Suprapubic skin (tissue), 3 donors: ENCODE measurements at regions not wholly inside any gene's neighbourhood (a gene's known extent, or its start where the extent isn't known, plus 50 kb on each side); places are given as distances from the start of the nearest gene placed in this dataset.

Source experiments
- POLR2A ChIP-seq, 2 donors: fragments of 450-650 bp; IDR thresholded peaks; one replicate each; pipeline ENCODE4 v1.6.1; 2017; ENCODE audit warnings: antibody characterized with exemption in 2 of 2, mild to moderate bottlenecking in 2 of 2, moderate library complexity in 2 of 2
- TF ChIP-seq, protein P1 (sequence below), 2 donors: fragments of 200-600 bp in 1 of 2; fragments of 450-650 bp in 1 of 2; sonication (generic) in 1 of 2; IDR thresholded peaks; one replicate each; pipeline ENCODE4 v1.5.1; 2016 to 2019; ENCODE audit warnings: antibody characterized with exemption in 2 of 2, mild to moderate bottlenecking in 1 of 2, moderate library complexity in 1 of 2

DNA sequence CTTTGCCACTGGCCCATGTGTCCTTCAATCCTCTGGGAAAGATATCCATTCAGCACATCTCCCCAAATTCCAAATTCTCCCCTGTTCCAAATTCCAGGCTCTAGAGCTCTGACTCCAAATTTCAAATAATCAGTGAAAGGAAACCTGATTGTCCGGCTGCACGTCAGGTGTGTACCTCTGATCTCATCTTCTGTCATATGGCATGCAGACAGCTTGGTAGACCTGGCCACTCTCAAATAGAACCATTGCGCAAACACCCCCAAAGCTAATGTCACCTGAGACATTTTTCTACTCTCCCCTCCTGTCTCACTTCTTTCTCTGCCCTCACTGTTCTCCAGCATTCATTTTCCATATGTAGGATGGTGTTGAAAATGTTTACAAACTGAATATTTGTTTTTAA is 337.0 kb upstream of the DYNLRB2 start:
- no peak for TF ChIP-seq POLR2A (IDR thresholded peaks at IDR 0.05)
- TF ChIP-seq, protein P1, sequence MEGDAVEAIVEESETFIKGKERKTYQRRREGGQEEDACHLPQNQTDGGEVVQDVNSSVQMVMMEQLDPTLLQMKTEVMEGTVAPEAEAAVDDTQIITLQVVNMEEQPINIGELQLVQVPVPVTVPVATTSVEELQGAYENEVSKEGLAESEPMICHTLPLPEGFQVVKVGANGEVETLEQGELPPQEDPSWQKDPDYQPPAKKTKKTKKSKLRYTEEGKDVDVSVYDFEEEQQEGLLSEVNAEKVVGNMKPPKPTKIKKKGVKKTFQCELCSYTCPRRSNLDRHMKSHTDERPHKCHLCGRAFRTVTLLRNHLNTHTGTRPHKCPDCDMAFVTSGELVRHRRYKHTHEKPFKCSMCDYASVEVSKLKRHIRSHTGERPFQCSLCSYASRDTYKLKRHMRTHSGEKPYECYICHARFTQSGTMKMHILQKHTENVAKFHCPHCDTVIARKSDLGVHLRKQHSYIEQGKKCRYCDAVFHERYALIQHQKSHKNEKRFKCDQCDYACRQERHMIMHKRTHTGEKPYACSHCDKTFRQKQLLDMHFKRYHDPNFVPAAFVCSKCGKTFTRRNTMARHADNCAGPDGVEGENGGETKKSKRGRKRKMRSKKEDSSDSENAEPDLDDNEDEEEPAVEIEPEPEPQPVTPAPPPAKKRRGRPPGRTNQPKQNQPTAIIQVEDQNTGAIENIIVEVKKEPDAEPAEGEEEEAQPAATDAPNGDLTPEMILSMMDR (IDR thresholded peaks at IDR 0.05), result no peak
